Activated CD8-positive, alpha-beta memory T cell treated with anti-CD3 and anti-CD28 coated beads, Interleukin-2, amount 50 U/mL, for 48 hours (primary cell): ENCODE measurements at regions not wholly inside any gene's neighbourhood (a gene's known extent, or its start where the extent isn't known, plus 50 kb on each side); places are given as distances from the start of the nearest gene placed in this dataset.
A peak's percentile ranks its signal among the peaks of the same experiment; 100 is the strongest.
"Not testable (repeated sequence)": the region's sequence is repeated elsewhere in the genome, so short reads cannot be mapped to it uniquely, and the experiment has no call there.

Source experiments
- DNase-seq: peaks from one replicate; pipeline ENCODE4 v3.0.0-alpha.2; 2020

GRCh38 chr9:38153152-38153909, 84.3 kb upstream of the SHB start:
- DNase-seq, result no peak

GRCh38 chr9:38149647-38150046, 80.6 kb upstream of the SHB start:
- DNase-seq, result no peak

DNA sequence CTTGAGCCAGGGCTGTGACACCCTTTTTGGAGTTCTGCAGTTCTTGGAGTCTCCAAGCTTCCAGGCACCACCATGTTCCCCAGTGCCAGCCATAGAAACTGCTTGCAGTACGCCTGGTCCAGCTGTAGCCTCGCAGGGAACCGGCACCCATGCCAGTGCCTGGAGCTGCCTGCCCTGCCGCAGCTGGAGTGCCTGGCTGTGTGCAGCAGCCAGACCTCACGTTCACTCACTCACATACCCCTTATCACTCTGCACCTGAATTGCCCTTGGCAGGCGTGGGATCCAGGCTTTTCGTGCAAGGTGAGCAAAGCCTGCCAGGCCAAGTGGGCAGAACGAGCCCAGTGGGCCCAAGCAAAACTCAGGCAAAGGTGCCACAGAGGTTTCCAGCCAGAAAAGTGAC, 77.8 kb upstream of the SHB start:
- DNase-seq, result no peak

DNA sequence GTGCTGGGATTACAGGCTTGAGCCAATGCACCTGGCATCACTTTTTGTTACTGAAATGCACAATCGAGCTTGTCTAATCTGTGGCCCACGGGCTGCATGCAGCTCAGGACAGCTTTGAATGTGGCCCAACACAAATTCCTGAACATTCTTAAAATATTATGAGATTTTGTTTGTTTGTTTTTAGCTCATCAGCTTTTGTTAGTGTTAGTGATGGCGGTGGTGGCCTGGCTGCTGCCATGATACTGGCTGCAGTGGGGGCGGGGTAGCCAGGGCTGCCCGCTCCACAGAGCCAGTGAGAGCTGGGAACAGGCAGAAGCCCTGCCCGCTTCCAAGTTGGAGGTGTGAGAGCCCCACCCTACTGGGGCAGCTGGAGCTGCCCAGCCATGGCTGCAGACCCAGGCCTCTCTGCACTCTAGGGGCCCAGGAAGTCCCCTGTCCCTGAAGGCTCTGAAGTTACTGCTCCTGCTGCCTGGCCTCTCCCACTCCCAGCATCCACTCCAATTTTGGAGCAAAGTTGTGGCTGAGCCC, 76.6 kb upstream of the SHB start:
- DNase-seq, result no peak

DNA sequence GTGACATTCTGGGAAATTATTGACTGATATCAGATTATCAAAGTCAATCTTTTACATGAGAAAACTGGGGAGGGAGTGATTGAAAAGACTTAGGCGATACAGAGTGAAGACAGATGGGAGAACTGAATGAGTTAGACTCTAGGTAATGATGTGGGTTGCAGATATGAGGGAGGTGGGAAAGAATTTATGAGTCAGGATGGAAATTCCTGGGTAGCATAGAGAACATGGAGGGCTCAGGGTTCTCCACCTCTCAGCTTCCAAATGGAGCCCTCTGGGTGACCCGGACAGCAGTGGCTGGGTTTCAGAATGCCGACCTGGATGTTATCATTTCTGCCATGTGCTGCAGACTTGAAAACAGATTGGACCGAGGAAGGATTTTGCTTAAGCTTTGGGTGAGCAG, 75.4 kb upstream of the SHB start:
- no peak for DNase-seq

- no peak for DNase-seq
These were observed 72.9 kb upstream of the SHB start for GRCh38 chr9:38141746-38142591.

DNA sequence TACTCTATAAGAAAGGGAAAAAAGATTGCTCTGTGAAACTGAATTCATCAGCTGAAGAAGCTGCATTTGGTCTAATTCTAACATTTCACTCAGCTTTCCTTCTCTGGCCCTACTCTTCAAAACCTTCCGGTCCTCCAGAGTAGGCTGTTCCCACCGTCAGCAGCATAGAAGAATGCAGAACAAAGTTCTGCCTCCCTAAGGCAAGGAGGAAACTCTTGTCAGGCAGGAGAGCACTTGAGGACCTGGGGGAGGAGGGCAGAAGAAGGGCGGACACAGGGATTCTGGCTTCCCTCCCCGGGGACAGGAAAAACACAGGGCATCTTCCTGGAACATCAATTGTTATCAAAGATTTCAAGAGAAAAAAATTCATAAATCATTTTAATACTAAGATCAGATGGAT, 69.2 kb upstream of the SHB start:
- no peak for DNase-seq

DNA sequence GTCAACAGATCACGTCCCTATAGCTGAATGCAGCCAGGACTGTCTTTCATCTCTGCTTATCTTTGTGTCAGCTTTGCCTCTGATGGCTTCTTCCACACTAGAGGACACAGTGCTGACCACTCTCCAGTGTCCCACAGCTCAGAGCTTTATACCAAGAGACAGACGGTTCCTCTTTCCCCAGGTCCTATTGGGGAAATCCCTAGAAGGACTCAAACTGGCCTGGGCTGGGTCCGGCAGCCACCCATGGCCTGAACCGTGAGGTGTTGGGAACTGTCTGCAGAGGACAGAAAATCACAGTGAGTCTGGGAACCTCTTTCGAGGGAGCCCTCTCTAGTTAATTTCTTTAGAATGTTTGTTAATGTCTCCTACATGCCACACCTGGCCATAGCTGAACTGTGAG, 68.3 kb upstream of the SHB start:
- no peak for DNase-seq

- DNase-seq, result no peak
These were observed 67.4 kb upstream of the SHB start for GRCh38 chr9:38136386-38136785.

DNA sequence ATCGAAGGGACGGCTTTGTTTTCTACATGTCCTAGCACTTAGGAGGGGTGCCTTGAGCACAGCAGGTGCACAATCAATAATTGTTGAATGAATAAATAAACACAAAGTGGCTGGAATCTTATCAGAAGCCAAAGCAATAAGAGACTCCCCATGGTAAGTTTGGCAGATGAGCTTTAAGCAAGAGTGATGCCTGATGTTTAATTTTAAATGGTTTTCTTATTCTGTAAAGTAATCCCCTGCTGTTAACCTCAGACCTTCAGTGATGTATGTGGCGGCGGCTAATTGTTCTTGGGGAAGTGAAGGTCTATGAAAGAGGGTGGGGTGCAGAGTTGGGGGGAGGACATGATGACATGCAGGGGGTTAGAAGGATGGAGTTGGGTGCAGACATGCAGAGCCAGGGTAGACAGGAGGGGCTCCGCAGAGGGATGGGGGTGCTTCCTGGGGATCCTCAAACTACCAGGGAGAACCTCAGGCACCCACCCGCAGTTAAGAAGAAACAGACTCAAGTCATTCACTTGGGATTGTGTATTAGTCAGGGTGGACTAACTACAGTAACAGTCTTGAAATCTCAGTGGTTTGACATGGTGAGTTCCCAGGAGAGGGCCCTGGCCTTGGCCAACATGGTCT, 65.7 kb upstream of the SHB start:
- DNase-seq, result no peak

DNA sequence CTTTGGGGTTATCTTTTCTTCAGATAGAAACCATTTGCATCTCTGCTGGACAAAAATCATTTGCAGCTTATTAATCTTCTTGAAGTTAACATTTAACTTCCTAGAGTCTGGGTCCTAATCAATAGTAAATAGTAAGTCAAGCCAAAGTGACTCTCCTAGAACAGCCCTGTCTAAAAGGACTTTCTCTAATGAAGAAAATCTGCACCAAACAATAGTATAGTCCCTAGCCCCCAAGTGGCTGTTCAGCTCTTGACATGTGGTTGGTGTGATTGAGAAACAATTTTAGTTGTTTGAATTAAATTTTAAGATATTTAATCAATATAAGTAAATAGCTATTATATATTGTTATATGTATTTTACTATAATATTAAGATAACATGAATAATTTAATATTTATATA, 64.6 kb upstream of the SHB start:
- DNase-seq, result no peak

GRCh38 chr9:38132956-38133355, 63.9 kb upstream of the SHB start:
- no peak for DNase-seq

DNA sequence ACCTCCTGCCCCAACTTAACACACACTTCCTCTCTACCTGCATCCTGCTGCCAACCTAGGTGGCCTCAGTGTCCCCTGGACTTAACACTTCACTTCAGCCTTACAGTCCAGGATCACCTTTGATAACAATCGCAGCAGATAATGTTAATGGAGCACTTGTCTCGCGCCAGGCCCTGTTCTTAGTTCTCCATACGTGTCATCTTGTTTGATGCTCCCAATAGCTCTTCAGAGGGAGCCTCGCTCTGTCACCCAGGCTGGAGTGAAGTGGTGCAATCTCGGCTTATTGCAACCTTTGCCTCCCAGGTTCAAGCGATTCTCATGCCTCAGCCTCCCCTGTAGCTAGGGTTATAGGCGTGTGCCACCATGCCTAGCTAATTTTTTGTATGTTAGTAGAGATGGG, 62.7 kb upstream of the SHB start:
- no peak for DNase-seq

- DNase-seq, result no peak
These were observed 61.7 kb upstream of the SHB start for GRCh38 chr9:38130724-38131123.

- DNase-seq, result no peak
These were observed 60.3 kb upstream of the SHB start for GRCh38 chr9:38129366-38129765.

GRCh38 chr9:38128752-38129270, 59.8 kb upstream of the SHB start:
- no peak for DNase-seq

DNA sequence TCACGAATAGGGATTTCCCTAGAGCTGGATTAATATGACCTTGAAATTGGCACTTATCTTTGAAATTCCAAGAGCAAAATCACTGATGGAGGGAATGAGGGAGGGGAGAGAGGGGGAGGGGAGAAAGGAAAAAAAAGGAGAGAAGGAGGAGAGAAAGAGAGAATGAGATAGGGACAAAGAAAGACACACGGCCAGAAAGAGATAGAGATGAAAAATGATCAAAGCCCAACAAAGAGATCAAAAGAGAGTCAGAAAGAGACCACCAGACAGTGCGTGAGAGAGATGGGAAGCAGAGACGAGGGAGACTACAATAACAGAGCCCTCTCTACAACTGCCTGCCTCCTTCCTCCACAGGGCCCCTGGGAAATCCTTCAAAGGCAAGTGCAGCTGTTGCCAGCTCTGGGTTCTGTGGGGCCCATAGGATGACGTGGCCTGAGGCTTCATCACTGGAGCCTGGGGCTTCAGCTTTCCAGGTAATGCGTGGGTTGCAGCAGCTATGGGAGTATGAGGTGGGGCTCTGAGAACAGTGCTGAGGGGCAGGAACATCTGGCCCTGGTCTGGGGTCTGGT, 58.3 kb upstream of the SHB start:
- no peak for DNase-seq

DNA sequence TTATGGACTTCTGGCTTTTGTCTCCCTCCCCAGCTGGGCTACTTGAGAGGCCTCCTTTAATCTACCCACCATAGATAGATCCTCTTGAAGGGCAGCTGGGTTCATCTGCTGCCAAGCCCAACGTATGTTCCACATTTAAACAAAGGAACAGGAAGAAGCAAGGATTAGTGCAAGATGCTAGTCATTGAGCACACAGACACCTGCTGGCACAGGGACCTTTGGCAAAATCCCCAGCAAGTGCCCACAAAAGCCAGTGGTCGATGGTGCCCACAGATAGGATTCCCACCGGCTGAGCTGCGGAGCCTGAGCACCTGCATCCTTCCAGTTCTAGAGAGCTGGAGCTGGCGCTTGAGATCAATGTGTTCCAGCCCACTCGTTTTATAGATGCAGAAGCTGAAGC, 57.7 kb upstream of the SHB start:
- DNase-seq, result no peak

GRCh38 chr9:38125889-38126288, 56.9 kb upstream of the SHB start:
- no peak for DNase-seq

- not testable (repeated sequence) for DNase-seq
These were observed 54.3 kb upstream of the SHB start for GRCh38 chr9:38123359-38123758.

DNA sequence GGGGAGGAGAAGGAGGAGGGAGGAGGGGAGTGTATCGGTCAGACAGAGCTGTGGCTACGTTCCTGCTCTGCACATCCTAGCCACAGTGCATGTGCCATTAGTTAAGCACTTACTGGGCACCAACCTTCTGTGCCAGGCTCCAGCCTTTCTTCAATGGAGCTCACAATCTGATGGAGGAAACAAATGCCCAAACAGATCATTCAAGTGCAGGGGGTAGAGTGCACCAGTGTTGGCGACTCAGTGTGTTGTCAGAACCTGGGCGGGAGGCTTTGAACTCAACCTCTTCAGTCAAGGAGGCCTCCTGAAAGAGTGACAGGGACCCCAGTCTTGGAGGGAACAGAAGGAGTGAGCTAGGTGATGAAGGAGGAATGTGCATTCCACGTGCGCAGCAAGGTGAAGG, 51.9 kb upstream of the SHB start:
- DNase-seq, result peak; percentile 25

- peak; percentile 15 for DNase-seq
These were observed 50.7 kb upstream of the SHB start for GRCh38 chr9:38119560-38120236.
